Esophagus squamous epithelium (tissue), 4 donors: ENCODE measurements at regions not wholly inside any gene's neighbourhood (a gene's known extent, or its start where the extent isn't known, plus 50 kb on each side); places are given as distances from the start of the nearest gene placed in this dataset.

Source experiments
- CTCF ChIP-seq, 6 experiments: fragments of 450-650 bp in 4 of 6; fragments of 200-600 bp in 2 of 6; sonication (generic) in 2 of 6; IDR thresholded peaks; one replicate each; pipeline ENCODE4 v1.5.1; 2016 to 2019; ENCODE audit warnings: antibody characterized with exemption in 6 of 6, mild to moderate bottlenecking in 4 of 6, moderate library complexity in 4 of 6
- POLR2A ChIP-seq, 4 donors: fragments of 450-650 bp; IDR thresholded peaks; one replicate each; pipeline ENCODE4 v1.6.1; 2017; ENCODE audit warnings: antibody characterized with exemption in 4 of 4, mild to moderate bottlenecking in 4 of 4, moderate library complexity in 3 of 4

GRCh38 chr1:241423541-241424479 lies 66.8 kb upstream of the RGS7 start:
- TF ChIP-seq CTCF (IDR thresholded peaks at IDR 0.05) = no peak
- no peak for TF ChIP-seq POLR2A (IDR thresholded peaks at IDR 0.05)
